ENCODE measurements at regions not wholly inside any gene's neighbourhood (a gene's known extent, or its start where the extent isn't known, plus 50 kb on each side); places are given as distances from the start of the nearest gene placed in this dataset.

DNA sequence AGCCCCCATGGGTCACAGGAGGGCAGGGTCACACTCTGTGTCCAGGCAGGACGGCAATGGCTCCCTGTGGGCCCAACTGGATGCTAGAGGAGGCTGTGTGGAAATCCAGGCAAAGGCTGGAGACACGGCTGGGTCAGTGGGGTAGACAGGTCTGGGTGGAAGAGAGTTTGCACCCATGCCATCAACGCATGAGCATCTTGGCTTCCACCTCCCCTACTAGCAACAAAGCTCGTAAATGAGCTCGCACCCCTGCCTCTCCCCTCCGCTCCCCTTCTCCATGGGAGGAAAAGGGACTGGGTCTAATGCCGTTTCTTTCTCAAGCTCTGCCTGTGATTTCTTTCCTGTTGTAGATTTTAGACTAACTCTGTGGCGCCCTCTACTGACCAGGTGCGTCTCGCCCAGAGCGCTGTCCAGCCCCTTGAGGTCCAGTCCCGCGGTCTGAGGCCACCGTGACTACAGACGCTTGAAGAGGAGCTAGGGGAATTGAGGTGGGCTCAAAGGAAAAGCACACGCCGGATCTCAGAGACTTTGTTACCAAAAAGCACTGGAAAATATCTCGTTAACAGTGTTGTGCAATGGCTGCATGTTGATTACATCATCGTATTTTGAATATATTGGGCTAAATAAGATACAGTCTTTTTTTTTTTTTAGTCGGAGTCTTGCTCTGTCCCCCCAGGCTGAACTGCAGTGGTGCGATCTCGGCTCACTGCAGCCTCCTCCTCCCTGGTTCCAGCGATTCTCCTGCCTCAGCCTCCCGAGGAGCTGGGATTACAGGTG, 50.7 kb upstream of the USP29 start:
- H3K4me3 Mint-ChIP-seq = no peak overlapping the region

More for the DNA sequence above, 50.7 kb upstream of the USP29 start:
- DNase-seq (no peak), ATAC-seq (no peak)
- Histone ChIP-seq H3K4me1 (ENCODE audit: control insufficient read depth in 2 of 2, insufficient read depth in 2 of 2, low read length in 2 of 2) (no peaks in the 10 kb centered on the region), H3K27ac (ENCODE audit: low read depth, low read length) (no peak overlapping the region), H3K9me3 (ENCODE audit: control insufficient read depth in 2 of 3, low read length in 3 of 3) (peaks cover 0 to 30% (median 0%) of the 10 kb centered on the region in 3 experiments), H3K27me3 (ENCODE audit: control insufficient read depth in 2 of 2, insufficient read depth in 2 of 2, low read length in 2 of 2) (no peaks in the 10 kb centered on the region), H3K36me3 (ENCODE audit: control insufficient read depth in 2 of 3, insufficient read depth in 3 of 3, low read length in 3 of 3) (no peaks in the 10 kb centered on the region), H3K4me3 (ENCODE audit: low read length) (no peak overlapping the region)
- Mint-ChIP-seq H3K9me3 (peaks cover 14 to 94% (median 41%) of the 10 kb centered on the region in 11 donors), H3K27me3 (peaks cover 0 to 6% (median 0%) of the 10 kb centered on the region in 5 donors), H3K36me3 (peaks cover 0 to 11% (median 6%) of the 10 kb centered on the region in 5 donors), H3K4me1 (peaks cover 0 to 2% (median 0%) of the 10 kb centered on the region in 7 donors), H3K27ac (no peak overlapping the region)
- ChIA-PET CTCF (no interaction called here), POLR2A (no interaction called here)
- intact Hi-C loops (cut with micrococcal nuclease) = no loop called here
